GM12878 (cell line): ENCODE measurements at regions not wholly inside any gene's neighbourhood (a gene's known extent, or its start where the extent isn't known, plus 50 kb on each side); places are given as distances from the start of the nearest gene placed in this dataset.

Source experiments
- ATAC-seq: fragments of 200-7000 bp; cut with Tn5 transposase; 3 replicates; pipeline ENCODE4 v1.9.1; 2020; ENCODE audit warnings: mild to moderate bottlenecking, moderate library complexity
- BruUV-seq: library from RNA; stranded (reverse); fragments of 400-500 nt; replicated peaks from 2 replicates; lab custom pipeline; 2021; lab: Mats Ljungman, UMichigan
- CTCF ChIA-PET: fragments of 300-600 bp; sonication (Branson Sonifier 250); formaldehyde crosslinking; extraction: SDS; loops from one replicate; lab custom pipeline; 2021; ENCODE audit warnings: inconsistent platforms; lab: Yijun Ruan, JAX
- POLR2A ChIA-PET: fragments of 350-600 bp; formaldehyde crosslinking; extraction: SDS; loops from one replicate; lab custom pipeline; 2021; ENCODE audit warnings: inconsistent platforms; lab: Charles Lee
- RAD21 ChIA-PET: fragments of 300-600 bp; sonication (Branson Sonifier 250); formaldehyde crosslinking; loops from one replicate; lab custom pipeline; 2023; ENCODE audit warnings: antibody characterized with exemption; ENCODE audit not compliant: unreplicated experiment; lab: Charles Lee
- SMC1A ChIA-PET: fragments of 300-600 bp; sonication (Branson Sonifier 250); formaldehyde crosslinking; loops from one replicate; lab custom pipeline; 2023; ENCODE audit not compliant: unreplicated experiment, uncharacterized antibody; lab: Charles Lee
- DNase-seq: peaks from one replicate; pipeline ENCODE4 v3.0.0-alpha.2; 2011; ENCODE audit warnings: low read depth, low spot score
- FAIRE-seq: peaks from 3 replicates; lab custom pipeline; 2011; peaks lifted over from hg19 to GRCh38; lab: Jason Lieb, UNC
- H2AFZ ChIP-seq: 2 replicates; pipeline ENCODE4 v1.6.0; 2011; ENCODE audit warnings: low read depth, low read length, control low read depth; ENCODE audit not compliant: control insufficient read depth
- H3K27ac ChIP-seq: 2 replicates; pipeline ENCODE4 v1.5.1; 2011; ENCODE audit warnings: control low read depth; ENCODE audit not compliant: control insufficient read depth, insufficient read depth
- H3K27me3 ChIP-seq, 2 experiments: replicated peaks in 1 of 2; 2 replicates each; pipeline versions ENCODE4 v1.6.0 to v1.6.1; 2011; ENCODE audit warnings: low read length in 1 of 2; ENCODE audit not compliant: control insufficient read depth in 2 of 2, insufficient read depth in 2 of 2
- H3K36me3 ChIP-seq, 2 experiments: 2 replicates each; pipeline ENCODE4 v1.5.1; 2011; ENCODE audit warnings: low read length in 1 of 2; ENCODE audit not compliant: control insufficient read depth in 2 of 2, insufficient read depth in 2 of 2
- H3K4me1 ChIP-seq: 2 replicates; pipeline ENCODE4 v1.6.1; 2011; ENCODE audit warnings: mild to moderate bottlenecking, low read length, moderate library complexity, mixed read lengths; ENCODE audit not compliant: control insufficient read depth, insufficient read depth
- H3K4me2 ChIP-seq: 2 replicates; pipeline ENCODE4 v1.6.0; 2011; ENCODE audit warnings: control low read depth; ENCODE audit not compliant: control insufficient read depth, insufficient read depth
- H3K4me3 ChIP-seq: fragments of 200-600 bp; sonication (generic); 2 replicates; pipeline ENCODE4 v1.5.1; 2016
- H3K79me2 ChIP-seq: 2 replicates; pipeline ENCODE4 v1.6.0; 2011; ENCODE audit warnings: low read length; ENCODE audit not compliant: control insufficient read depth, insufficient read depth
- H3K9ac ChIP-seq: 2 replicates; pipeline ENCODE4 v1.8.0; 2011; ENCODE audit warnings: low read length, control low read depth, mixed read lengths; ENCODE audit not compliant: control insufficient read depth, insufficient read depth
- H3K9me3 ChIP-seq: replicated peaks from 3 replicates; pipeline ENCODE4 v1.5.1; 2011; ENCODE audit warnings: mild to moderate bottlenecking, low read length; ENCODE audit not compliant: control insufficient read depth, insufficient read depth
- H4K20me1 ChIP-seq: 2 replicates; pipeline ENCODE4 v1.6.0; 2011; ENCODE audit not compliant: control insufficient read depth, insufficient read depth
- BCL11A ChIP-seq: IDR thresholded peaks from 2 replicates; pipeline ENCODE4 v1.6.1; 2011; ENCODE audit warnings: low read depth, low read length
- EED ChIP-seq: sonication (generic); IDR thresholded peaks from 2 replicates; pipeline ENCODE4 v1.6.1; 2016; ENCODE audit warnings: antibody characterized with exemption, low read depth
- FOS ChIP-seq: IDR thresholded peaks from 3 replicates; pipeline ENCODE4 v1.6.1; 2011; ENCODE audit warnings: borderline replicate concordance; ENCODE audit not compliant: insufficient read length; ENCODE audit errors: extremely low read depth
- FOXK2 ChIP-seq: fragments of 450-650 bp; IDR thresholded peaks from 2 replicates; pipeline ENCODE4 v1.6.1; 2017; ENCODE audit warnings: mild to moderate bottlenecking, moderate library complexity
- HDAC6 ChIP-seq: fragments of 200-600 bp; sonication (generic); IDR thresholded peaks from one replicate; pipeline ENCODE4 v1.8.0; 2017; ENCODE audit warnings: antibody characterized with exemption; ENCODE audit not compliant: unreplicated experiment
- JUNB ChIP-seq: IDR thresholded peaks from 2 replicates; pipeline ENCODE4 v1.6.1; 2016; ENCODE audit warnings: antibody characterized with exemption, mild to moderate bottlenecking
- KDM1A ChIP-seq: fragments of 200-600 bp; sonication (generic); IDR thresholded peaks from 2 replicates; pipeline ENCODE4 v1.6.1; 2016; ENCODE audit warnings: borderline replicate concordance
- MXI1 ChIP-seq: fragments of 150-350 bp; IDR thresholded peaks from 2 replicates; pipeline ENCODE4 v1.6.1; 2011; ENCODE audit warnings: low read depth, mild to moderate bottlenecking, inconsistent platforms, low read length, improper control_type of control experiment
- POLR2AphosphoS5 ChIP-seq: IDR thresholded peaks from 2 replicates; pipeline ENCODE4 v1.6.1; 2011; ENCODE audit warnings: mild to moderate bottlenecking, low read length, inconsistent platforms
- SMARCA5 ChIP-seq: fragments of 450-650 bp; IDR thresholded peaks from 2 replicates; pipeline ENCODE4 v1.6.1; 2017; ENCODE audit warnings: mild to moderate bottlenecking
- TARDBP ChIP-seq: IDR thresholded peaks from 2 replicates; pipeline ENCODE4 v1.6.1; 2016; ENCODE audit warnings: borderline replicate concordance
- TBL1XR1 ChIP-seq: IDR thresholded peaks from 2 replicates; pipeline ENCODE4 v1.6.1; 2012; ENCODE audit warnings: low read depth, low read length, improper control_type of control experiment
- TCF12 ChIP-seq: IDR thresholded peaks from 2 replicates; pipeline ENCODE4 v1.6.1; 2011; ENCODE audit warnings: low read depth, mild to moderate bottlenecking, low read length
- ZNF384 ChIP-seq: IDR thresholded peaks from 2 replicates; pipeline ENCODE4 v1.6.1; 2012; ENCODE audit warnings: low read depth, mild to moderate bottlenecking, low read length, improper control_type of control experiment, borderline replicate concordance
- ZSCAN29 ChIP-seq: fragments of 450-650 bp; IDR thresholded peaks from 2 replicates; pipeline ENCODE4 v1.6.1; 2017; ENCODE audit warnings: mild to moderate bottlenecking, moderate library complexity
- ZZZ3 ChIP-seq: IDR thresholded peaks from 2 replicates; pipeline ENCODE4 v1.6.1; 2011; ENCODE audit warnings: low read depth; ENCODE audit not compliant: control insufficient read depth, insufficient read length
- WGBS: methylation state at CpG from one replicate; pipeline ENCODE4 v1.1.6; 2016; ENCODE audit warnings: low lambda C conversion rate; ENCODE audit not compliant: insufficient replicate concordance, insufficient coverage; ENCODE audit errors: missing lambda C conversion rate; 5-methylcytosine and 5-hydroxymethylcytosine counted together
- in situ Hi-C: fragments of 300-500 bp; cut with MboI; formaldehyde crosslinking; loops from 9 replicates; pipeline ENCODE4 v1.14.3; 2018; ENCODE audit warnings: mixed read lengths
- intact Hi-C: fragments of 100-400 bp; cut with micrococcal nuclease; formaldehyde crosslinking; loops from one replicate; pipeline ENCODE4 v1.14.2; 2022; ENCODE audit not compliant: unreplicated experiment
- TF ChIP-seq, protein P1 (sequence below): IDR thresholded peaks from 2 replicates; pipeline ENCODE4 v1.6.1; 2012; ENCODE audit warnings: improper control_type of control experiment, low read depth, low read length; ENCODE audit not compliant: insufficient replicate concordance
- TF ChIP-seq, protein P2 (sequence below): fragments of 450-650 bp; IDR thresholded peaks from 2 replicates; pipeline ENCODE4 v1.6.1; 2014; ENCODE audit warnings: mild to moderate bottlenecking
- TF ChIP-seq, protein P3 (sequence below): fragments of 450-650 bp; IDR thresholded peaks from 2 replicates; pipeline ENCODE4 v1.6.1; 2016; ENCODE audit warnings: mild to moderate bottlenecking

DNA sequence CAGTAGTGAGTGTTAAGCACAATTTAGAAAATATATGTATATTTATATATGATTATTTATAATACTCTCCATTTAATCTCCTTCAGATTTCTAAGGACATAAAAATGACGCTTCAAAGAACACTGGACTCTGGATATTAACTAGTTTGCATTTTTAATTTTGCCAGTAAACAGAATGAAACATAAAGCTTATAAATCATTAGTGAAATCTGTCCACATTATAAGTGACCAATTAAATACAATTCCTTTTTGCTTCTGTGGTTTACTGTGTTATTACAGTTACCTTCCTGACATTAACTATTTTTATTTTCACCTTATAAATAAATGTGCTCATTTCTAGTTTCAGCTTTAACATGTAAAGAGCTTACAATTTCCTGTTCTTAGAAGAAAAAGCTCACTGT is 1081.1 kb upstream of the EPHA6 start:
- Histone ChIP-seq H3K27ac (no peak overlapping the region), H3K4me1 (no peaks in the 10 kb centered on the region), H3K9ac (no peak overlapping the region), H3K27me3 (no peaks in the 10 kb centered on the region), H3K4me2 (no peak overlapping the region), H3K9me3 (no peaks in the 10 kb centered on the region), H4K20me1 (no peaks in the 10 kb centered on the region), H2AFZ (no peak overlapping the region), H3K79me2 (no peaks in the 10 kb centered on the region), H3K36me3 (no peaks in the 10 kb centered on the region), H3K4me3 (no peak overlapping the region)
- TF ChIP-seq FOXK2 (no peak), TBL1XR1 (no peak), TARDBP (no peak), TCF12 (no peak), MXI1 (no peak), ZZZ3 (no peak), ZSCAN29 (no peak), KDM1A (no peak), JUNB (no peak), POLR2AphosphoS5 (no peak), FOS (no peak), EED (no peak), ZNF384 (no peak), SMARCA5 (no peak), BCL11A (no peak), HDAC6 (no peak)
- TF ChIP-seq, protein P1, sequence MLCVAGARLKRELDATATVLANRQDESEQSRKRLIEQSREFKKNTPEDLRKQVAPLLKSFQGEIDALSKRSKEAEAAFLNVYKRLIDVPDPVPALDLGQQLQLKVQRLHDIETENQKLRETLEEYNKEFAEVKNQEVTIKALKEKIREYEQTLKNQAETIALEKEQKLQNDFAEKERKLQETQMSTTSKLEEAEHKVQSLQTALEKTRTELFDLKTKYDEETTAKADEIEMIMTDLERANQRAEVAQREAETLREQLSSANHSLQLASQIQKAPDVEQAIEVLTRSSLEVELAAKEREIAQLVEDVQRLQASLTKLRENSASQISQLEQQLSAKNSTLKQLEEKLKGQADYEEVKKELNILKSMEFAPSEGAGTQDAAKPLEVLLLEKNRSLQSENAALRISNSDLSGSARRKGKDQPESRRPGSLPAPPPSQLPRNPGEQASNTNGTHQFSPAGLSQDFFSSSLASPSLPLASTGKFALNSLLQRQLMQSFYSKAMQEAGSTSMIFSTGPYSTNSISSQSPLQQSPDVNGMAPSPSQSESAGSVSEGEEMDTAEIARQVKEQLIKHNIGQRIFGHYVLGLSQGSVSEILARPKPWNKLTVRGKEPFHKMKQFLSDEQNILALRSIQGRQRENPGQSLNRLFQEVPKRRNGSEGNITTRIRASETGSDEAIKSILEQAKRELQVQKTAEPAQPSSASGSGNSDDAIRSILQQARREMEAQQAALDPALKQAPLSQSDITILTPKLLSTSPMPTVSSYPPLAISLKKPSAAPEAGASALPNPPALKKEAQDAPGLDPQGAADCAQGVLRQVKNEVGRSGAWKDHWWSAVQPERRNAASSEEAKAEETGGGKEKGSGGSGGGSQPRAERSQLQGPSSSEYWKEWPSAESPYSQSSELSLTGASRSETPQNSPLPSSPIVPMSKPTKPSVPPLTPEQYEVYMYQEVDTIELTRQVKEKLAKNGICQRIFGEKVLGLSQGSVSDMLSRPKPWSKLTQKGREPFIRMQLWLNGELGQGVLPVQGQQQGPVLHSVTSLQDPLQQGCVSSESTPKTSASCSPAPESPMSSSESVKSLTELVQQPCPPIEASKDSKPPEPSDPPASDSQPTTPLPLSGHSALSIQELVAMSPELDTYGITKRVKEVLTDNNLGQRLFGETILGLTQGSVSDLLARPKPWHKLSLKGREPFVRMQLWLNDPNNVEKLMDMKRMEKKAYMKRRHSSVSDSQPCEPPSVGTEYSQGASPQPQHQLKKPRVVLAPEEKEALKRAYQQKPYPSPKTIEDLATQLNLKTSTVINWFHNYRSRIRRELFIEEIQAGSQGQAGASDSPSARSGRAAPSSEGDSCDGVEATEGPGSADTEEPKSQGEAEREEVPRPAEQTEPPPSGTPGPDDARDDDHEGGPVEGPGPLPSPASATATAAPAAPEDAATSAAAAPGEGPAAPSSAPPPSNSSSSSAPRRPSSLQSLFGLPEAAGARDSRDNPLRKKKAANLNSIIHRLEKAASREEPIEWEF = no peak
- TF ChIP-seq, protein P2, sequence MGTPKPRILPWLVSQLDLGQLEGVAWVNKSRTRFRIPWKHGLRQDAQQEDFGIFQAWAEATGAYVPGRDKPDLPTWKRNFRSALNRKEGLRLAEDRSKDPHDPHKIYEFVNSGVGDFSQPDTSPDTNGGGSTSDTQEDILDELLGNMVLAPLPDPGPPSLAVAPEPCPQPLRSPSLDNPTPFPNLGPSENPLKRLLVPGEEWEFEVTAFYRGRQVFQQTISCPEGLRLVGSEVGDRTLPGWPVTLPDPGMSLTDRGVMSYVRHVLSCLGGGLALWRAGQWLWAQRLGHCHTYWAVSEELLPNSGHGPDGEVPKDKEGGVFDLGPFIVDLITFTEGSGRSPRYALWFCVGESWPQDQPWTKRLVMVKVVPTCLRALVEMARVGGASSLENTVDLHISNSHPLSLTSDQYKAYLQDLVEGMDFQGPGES = no peak
- TF ChIP-seq, protein P3, sequence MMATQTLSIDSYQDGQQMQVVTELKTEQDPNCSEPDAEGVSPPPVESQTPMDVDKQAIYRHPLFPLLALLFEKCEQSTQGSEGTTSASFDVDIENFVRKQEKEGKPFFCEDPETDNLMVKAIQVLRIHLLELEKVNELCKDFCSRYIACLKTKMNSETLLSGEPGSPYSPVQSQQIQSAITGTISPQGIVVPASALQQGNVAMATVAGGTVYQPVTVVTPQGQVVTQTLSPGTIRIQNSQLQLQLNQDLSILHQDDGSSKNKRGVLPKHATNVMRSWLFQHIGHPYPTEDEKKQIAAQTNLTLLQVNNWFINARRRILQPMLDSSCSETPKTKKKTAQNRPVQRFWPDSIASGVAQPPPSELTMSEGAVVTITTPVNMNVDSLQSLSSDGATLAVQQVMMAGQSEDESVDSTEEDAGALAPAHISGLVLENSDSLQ = no peak
- WGBS = 6% methylated on average over 1 of the region's 1 CpG
- DNase-seq = no peak
- ATAC-seq = no peak
- SMC1A ChIA-PET = interaction anchor here (1.5 kb wide), 1 partner anchor 15 kb away, joined by 4 read pairs; no protein-coding TSS in a partner anchor
- intact Hi-C loops (no loop called here), in situ Hi-C loops (no loop called here)
- CTCF ChIA-PET = no interaction called here
- RAD21 ChIA-PET = no interaction called here
- POLR2A ChIA-PET = no interaction called here
- no TSS peak for BruUV-seq
- no peak for FAIRE-seq
